GM12874 (cell line): ENCODE measurements at regions not wholly inside any gene's neighbourhood (a gene's known extent, or its start where the extent isn't known, plus 50 kb on each side); places are given as distances from the start of the nearest gene placed in this dataset.

ENCODE experiments used
- CTCF ChIP-seq: IDR thresholded peaks from 2 replicates; pipeline ENCODE4 v1.5.1; 2011; ENCODE audit warnings: low read depth, mild to moderate bottlenecking, control low read depth, low read length, moderate library complexity; ENCODE audit not compliant: insufficient read depth

GRCh38 chr5:52725808-52726207 is 61.9 kb upstream of the ITGA1 start:
- no peak for TF ChIP-seq CTCF

- no peak for TF ChIP-seq CTCF
These were observed 60.7 kb upstream of the ITGA1 start for GRCh38 chr5:52727020-52727419.

GRCh38 chr5:52727576-52727975 is 60.1 kb upstream of the ITGA1 start:
- TF ChIP-seq CTCF = no peak

GRCh38 chr5:52728224-52728623 is 59.5 kb upstream of the ITGA1 start:
- TF ChIP-seq CTCF = no peak

- TF ChIP-seq CTCF = no peak
These were observed 59.0 kb upstream of the ITGA1 start for GRCh38 chr5:52728686-52729085.

GRCh38 chr5:52731274-52732027 is 56.3 kb upstream of the ITGA1 start:
- no peak for TF ChIP-seq CTCF

- TF ChIP-seq CTCF = no peak
These were observed 53.2 kb upstream of the ITGA1 start for GRCh38 chr5:52734557-52734956.
